Activated CD8-positive, alpha-beta memory T cell treated with anti-CD3 and anti-CD28 coated beads, Interleukin-2, amount 50 U/mL, for 48 hours (primary cell): ENCODE measurements at regions not wholly inside any gene's neighbourhood (a gene's known extent, or its start where the extent isn't known, plus 50 kb on each side); places are given as distances from the start of the nearest gene placed in this dataset.
"Not testable (repeated sequence)": the region's sequence is repeated elsewhere in the genome, so short reads cannot be mapped to it uniquely, and the experiment has no call there.

ENCODE experiments used
- DNase-seq: peaks from one replicate; pipeline ENCODE4 v3.0.0-alpha.2; 2020

- no peak for DNase-seq
Measured at GRCh38 chr1:55517036-55517435, 301.9 kb upstream of the USP24 start.

- not testable (repeated sequence) for DNase-seq
Measured at GRCh38 chr1:55514571-55514970, 299.4 kb upstream of the USP24 start.

GRCh38 chr1:55512466-55512865, 297.3 kb upstream of the USP24 start:
- no peak for DNase-seq

GRCh38 chr1:55507578-55507931, 292.4 kb upstream of the USP24 start:
- no peak for DNase-seq

GRCh38 chr1:55506740-55507577, 291.8 kb upstream of the USP24 start:
- DNase-seq = no peak

GRCh38 chr1:55505326-55505725, 290.2 kb upstream of the USP24 start:
- no peak for DNase-seq

GRCh38 chr1:55504306-55504731, 289.2 kb upstream of the USP24 start:
- no peak for DNase-seq

GRCh38 chr1:55503663-55504305, 288.6 kb upstream of the USP24 start:
- no peak for DNase-seq

- DNase-seq = no peak
Measured at GRCh38 chr1:55500601-55501000, 285.4 kb upstream of the USP24 start.

GRCh38 chr1:55490547-55490946, 275.4 kb upstream of the USP24 start:
- no peak for DNase-seq

GRCh38 chr1:55484173-55484572, 269.0 kb upstream of the USP24 start:
- DNase-seq = no peak

GRCh38 chr1:55483523-55483922, 268.4 kb upstream of the USP24 start:
- no peak for DNase-seq

- DNase-seq = no peak
Measured at GRCh38 chr1:55481634-55482033, 266.5 kb upstream of the USP24 start.

GRCh38 chr1:55480029-55480795, 265.0 kb upstream of the USP24 start:
- no peak for DNase-seq

GRCh38 chr1:55478742-55479141, 263.6 kb upstream of the USP24 start:
- no peak for DNase-seq

GRCh38 chr1:55477953-55478352, 262.8 kb upstream of the USP24 start:
- DNase-seq = no peak

GRCh38 chr1:55476445-55477015, 261.4 kb upstream of the USP24 start:
- no peak for DNase-seq

- DNase-seq = no peak
Measured at GRCh38 chr1:55474168-55474786, 259.1 kb upstream of the USP24 start.

GRCh38 chr1:55473661-55474060, 258.5 kb upstream of the USP24 start:
- DNase-seq = no peak

GRCh38 chr1:55472784-55473183, 257.6 kb upstream of the USP24 start:
- no peak for DNase-seq

- DNase-seq = no peak
Measured at GRCh38 chr1:55472115-55472514, 257.0 kb upstream of the USP24 start.

- DNase-seq = no peak
Measured at GRCh38 chr1:55468142-55468795, 253.1 kb upstream of the USP24 start.
